ENCODE measurements at regions not wholly inside any gene's neighbourhood (a gene's known extent, or its start where the extent isn't known, plus 50 kb on each side); places are given as distances from the start of the nearest gene placed in this dataset.
A peak's percentile ranks its signal among the peaks of the same experiment; 100 is the strongest.
"Not testable (repeated sequence)": the region's sequence is repeated elsewhere in the genome, so short reads cannot be mapped to it uniquely, and the experiment has no call there.

- in situ Hi-C loops (cut with HindIII; ENCODE audit: low pct_ligation_motif_present, low pct_unique_long_range_greater_than_20kb, low sequenced_read_pairs), result no loop called here
- DNase-seq, result no peak
Observed at GRCh38 chr5:50898966-50899365, 232.5 kb downstream of the PARP8 start.

GRCh38 chr5:50900952-50901510, 234.6 kb downstream of the PARP8 start:
- in situ Hi-C loops (cut with HindIII; ENCODE audit: low pct_ligation_motif_present, low pct_unique_long_range_greater_than_20kb, low sequenced_read_pairs), result no loop called here
- no peak for DNase-seq

- in situ Hi-C loops (cut with HindIII; ENCODE audit: low pct_ligation_motif_present, low pct_unique_long_range_greater_than_20kb, low sequenced_read_pairs), result no loop called here
- no peak for DNase-seq
Observed at GRCh38 chr5:50903651-50904050, 237.2 kb downstream of the PARP8 start.

GRCh38 chr5:50905996-50906570, 239.6 kb downstream of the PARP8 start:
- no peak for DNase-seq
- in situ Hi-C loops (cut with HindIII; ENCODE audit: low pct_ligation_motif_present, low pct_unique_long_range_greater_than_20kb, low sequenced_read_pairs), result no loop called here

GRCh38 chr5:50920160-50920559, 253.7 kb downstream of the PARP8 start:
- in situ Hi-C loops (cut with HindIII; ENCODE audit: low pct_ligation_motif_present, low pct_unique_long_range_greater_than_20kb, low sequenced_read_pairs); DNase-seq: not testable (repeated sequence)

- in situ Hi-C loops (cut with HindIII; ENCODE audit: low pct_ligation_motif_present, low pct_unique_long_range_greater_than_20kb, low sequenced_read_pairs), result no loop called here
- DNase-seq, result no peak
Observed at GRCh38 chr5:50921366-50922133, 255.1 kb downstream of the PARP8 start.

- DNase-seq; in situ Hi-C loops (cut with HindIII; ENCODE audit: low pct_ligation_motif_present, low pct_unique_long_range_greater_than_20kb, low sequenced_read_pairs): not testable (repeated sequence)
Observed at GRCh38 chr5:50922134-50922941, 255.9 kb downstream of the PARP8 start.

GRCh38 chr5:50922942-50923767, 256.7 kb downstream of the PARP8 start:
- no peak for DNase-seq
- in situ Hi-C loops (cut with HindIII; ENCODE audit: low pct_ligation_motif_present, low pct_unique_long_range_greater_than_20kb, low sequenced_read_pairs), result no loop called here

- in situ Hi-C loops (cut with HindIII; ENCODE audit: low pct_ligation_motif_present, low pct_unique_long_range_greater_than_20kb, low sequenced_read_pairs), result no loop called here
- DNase-seq, result no peak
Observed at GRCh38 chr5:50923768-50924494, 257.5 kb downstream of the PARP8 start.

GRCh38 chr5:50927953-50928352, 261.5 kb downstream of the PARP8 start:
- in situ Hi-C loops (cut with HindIII; ENCODE audit: low pct_ligation_motif_present, low pct_unique_long_range_greater_than_20kb, low sequenced_read_pairs), result no loop called here
- no peak for DNase-seq

GRCh38 chr5:50929174-50929573, 262.7 kb downstream of the PARP8 start:
- DNase-seq, result no peak
- in situ Hi-C loops (cut with HindIII; ENCODE audit: low pct_ligation_motif_present, low pct_unique_long_range_greater_than_20kb, low sequenced_read_pairs), result no loop called here

GRCh38 chr5:50934343-50934742, 267.9 kb downstream of the PARP8 start:
- no peak for DNase-seq
- in situ Hi-C loops (cut with HindIII; ENCODE audit: low pct_ligation_motif_present, low pct_unique_long_range_greater_than_20kb, low sequenced_read_pairs), result no loop called here

GRCh38 chr5:50945139-50945538, 278.7 kb downstream of the PARP8 start:
- in situ Hi-C loops (cut with HindIII; ENCODE audit: low pct_ligation_motif_present, low pct_unique_long_range_greater_than_20kb, low sequenced_read_pairs), result no loop called here
- DNase-seq, result no peak

GRCh38 chr5:50947906-50948683, 281.7 kb downstream of the PARP8 start:
- in situ Hi-C loops (cut with HindIII; ENCODE audit: low pct_ligation_motif_present, low pct_unique_long_range_greater_than_20kb, low sequenced_read_pairs), result no loop called here
- DNase-seq, result no peak

GRCh38 chr5:50953290-50953689, 286.9 kb downstream of the PARP8 start:
- no peak for DNase-seq
- in situ Hi-C loops (cut with HindIII; ENCODE audit: low pct_ligation_motif_present, low pct_unique_long_range_greater_than_20kb, low sequenced_read_pairs), result no loop called here

GRCh38 chr5:50958852-50959457, 292.5 kb downstream of the PARP8 start:
- in situ Hi-C loops (cut with HindIII; ENCODE audit: low pct_ligation_motif_present, low pct_unique_long_range_greater_than_20kb, low sequenced_read_pairs), result no loop called here
- peak; percentile 45 for DNase-seq

All from ACHN (cell line).